ENCODE measurements at regions not wholly inside any gene's neighbourhood (a gene's known extent, or its start where the extent isn't known, plus 50 kb on each side); places are given as distances from the start of the nearest gene placed in this dataset.

DNA sequence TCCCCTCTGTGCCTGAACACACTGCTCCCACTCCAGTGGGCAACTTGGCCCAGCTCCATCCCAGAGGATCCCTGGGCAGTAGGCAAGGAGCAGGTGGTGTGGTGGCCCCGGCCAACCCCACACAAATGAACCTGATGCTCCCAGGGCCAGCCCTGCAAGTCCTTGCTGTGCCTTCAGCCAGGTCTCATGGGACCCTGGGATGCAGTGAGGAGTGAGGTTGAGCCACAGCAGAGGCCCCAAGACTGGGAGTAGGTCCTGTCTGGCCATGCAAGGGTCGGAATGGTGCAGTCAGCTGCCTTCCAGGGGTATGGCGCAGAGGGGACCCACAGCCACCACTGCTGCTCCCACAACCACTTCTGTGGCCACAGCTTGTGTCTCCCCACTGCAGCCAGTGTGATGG, 234.5 kb upstream of the DKK2 start:
- Histone ChIP-seq H2AFZ (no peak overlapping the region), H3K9me2 (replicated peaks; ENCODE audit: insufficient read depth) (no peaks in the 10 kb centered on the region), H3K4me2 (no peak overlapping the region), H3K36me3 (replicated peaks; ENCODE audit: insufficient read depth, low read depth) (no peaks in the 10 kb centered on the region), H3K27ac (no peak overlapping the region), H4K20me1 (ENCODE audit: insufficient read depth, poor library complexity, severe bottlenecking) (no peaks in the 10 kb centered on the region), H3K9me3 (ENCODE audit: low read depth) (no peaks in the 10 kb centered on the region), H3K27me3 (no peaks in the 10 kb centered on the region), H3K4me3 (no peak overlapping the region), H3K79me2 (no peaks in the 10 kb centered on the region), H3K4me1 (ENCODE audit: insufficient read depth) (no peaks in the 10 kb centered on the region)
- TF ChIP-seq EZH2 (IDR thresholded peaks at IDR 0.05; ENCODE audit: borderline replicate concordance) (no peak), EZH2phosphoT487 (IDR thresholded peaks at IDR 0.05; ENCODE audit: low read depth, severe bottlenecking, unreplicated experiment) (no peak)
- TF ChIP-seq, protein P1, sequence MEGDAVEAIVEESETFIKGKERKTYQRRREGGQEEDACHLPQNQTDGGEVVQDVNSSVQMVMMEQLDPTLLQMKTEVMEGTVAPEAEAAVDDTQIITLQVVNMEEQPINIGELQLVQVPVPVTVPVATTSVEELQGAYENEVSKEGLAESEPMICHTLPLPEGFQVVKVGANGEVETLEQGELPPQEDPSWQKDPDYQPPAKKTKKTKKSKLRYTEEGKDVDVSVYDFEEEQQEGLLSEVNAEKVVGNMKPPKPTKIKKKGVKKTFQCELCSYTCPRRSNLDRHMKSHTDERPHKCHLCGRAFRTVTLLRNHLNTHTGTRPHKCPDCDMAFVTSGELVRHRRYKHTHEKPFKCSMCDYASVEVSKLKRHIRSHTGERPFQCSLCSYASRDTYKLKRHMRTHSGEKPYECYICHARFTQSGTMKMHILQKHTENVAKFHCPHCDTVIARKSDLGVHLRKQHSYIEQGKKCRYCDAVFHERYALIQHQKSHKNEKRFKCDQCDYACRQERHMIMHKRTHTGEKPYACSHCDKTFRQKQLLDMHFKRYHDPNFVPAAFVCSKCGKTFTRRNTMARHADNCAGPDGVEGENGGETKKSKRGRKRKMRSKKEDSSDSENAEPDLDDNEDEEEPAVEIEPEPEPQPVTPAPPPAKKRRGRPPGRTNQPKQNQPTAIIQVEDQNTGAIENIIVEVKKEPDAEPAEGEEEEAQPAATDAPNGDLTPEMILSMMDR (IDR thresholded peaks at IDR 0.05; ENCODE audit: poor library complexity), result no peak
- no peak for DNase-seq (ENCODE audit: low spot score)
- 89% methylated on average over 3 of the region's 3 CpGs for WGBS (ENCODE audit: low lambda C conversion rate, missing lambda C conversion rate)

DNA sequence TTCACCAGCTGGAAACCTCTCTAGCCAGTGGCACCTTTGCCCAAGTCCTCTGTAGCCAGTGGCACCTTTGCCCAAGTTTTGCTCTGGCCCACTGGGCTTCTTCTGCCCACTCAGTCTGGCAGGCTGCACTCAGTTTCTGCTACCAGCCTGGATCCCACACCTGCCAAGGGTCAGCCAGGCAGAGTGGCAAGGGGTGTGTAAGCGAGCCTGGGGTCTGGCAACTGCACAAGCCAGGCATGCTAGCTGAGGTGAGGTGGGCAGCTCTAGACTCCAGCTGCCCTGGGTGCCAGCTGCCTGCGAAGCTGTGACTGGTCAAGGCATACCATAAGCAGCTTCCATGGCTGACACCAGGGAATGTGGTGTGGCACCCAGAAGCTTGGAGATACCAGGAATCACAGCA, 233.1 kb upstream of the DKK2 start:
- DNase-seq (ENCODE audit: low spot score), result no peak
- TF ChIP-seq, protein P1 (IDR thresholded peaks at IDR 0.05; ENCODE audit: poor library complexity), result no peak
- no peak for TF ChIP-seq EZH2 (IDR thresholded peaks at IDR 0.05; ENCODE audit: borderline replicate concordance)
- TF ChIP-seq EZH2phosphoT487 (IDR thresholded peaks at IDR 0.05; ENCODE audit: low read depth, severe bottlenecking, unreplicated experiment), result no peak
- no peak overlapping the region for H3K27ac ChIP-seq
- WGBS (ENCODE audit: low lambda C conversion rate, missing lambda C conversion rate), result 92% methylated on average over 2 of the region's 2 CpGs
- no peaks in the 10 kb centered on the region for H3K9me3 ChIP-seq (ENCODE audit: low read depth)
- no peak overlapping the region for H3K4me3 ChIP-seq
- H3K36me3 ChIP-seq (replicated peaks; ENCODE audit: insufficient read depth, low read depth), result no peaks in the 10 kb centered on the region
- no peak overlapping the region for H2AFZ ChIP-seq
- H3K4me1 ChIP-seq (ENCODE audit: insufficient read depth), result no peaks in the 10 kb centered on the region
- no peaks in the 10 kb centered on the region for H3K9me2 ChIP-seq (replicated peaks; ENCODE audit: insufficient read depth)
- H3K27me3 ChIP-seq, result no peaks in the 10 kb centered on the region
- no peak overlapping the region for H3K4me2 ChIP-seq
- no peaks in the 10 kb centered on the region for H3K79me2 ChIP-seq
- H4K20me1 ChIP-seq (ENCODE audit: insufficient read depth, poor library complexity, severe bottlenecking), result no peaks in the 10 kb centered on the region

- DNase-seq (ENCODE audit: low spot score), result no peak
- no peak overlapping the region for H2AFZ ChIP-seq
- TF ChIP-seq, protein P1 (IDR thresholded peaks at IDR 0.05; ENCODE audit: poor library complexity), result no peak
- TF ChIP-seq EZH2 (IDR thresholded peaks at IDR 0.05; ENCODE audit: borderline replicate concordance) (no peak), EZH2phosphoT487 (IDR thresholded peaks at IDR 0.05; ENCODE audit: low read depth, severe bottlenecking, unreplicated experiment) (no peak)
- 86% methylated on average over 6 of the region's 6 CpGs for WGBS (ENCODE audit: low lambda C conversion rate, missing lambda C conversion rate)
- H3K36me3 ChIP-seq (replicated peaks; ENCODE audit: insufficient read depth, low read depth), result no peaks in the 10 kb centered on the region
- H3K27ac ChIP-seq, result no peak overlapping the region
- no peaks in the 10 kb centered on the region for H3K9me2 ChIP-seq (replicated peaks; ENCODE audit: insufficient read depth)
- no peaks in the 10 kb centered on the region for H3K27me3 ChIP-seq
- no peaks in the 10 kb centered on the region for H4K20me1 ChIP-seq (ENCODE audit: insufficient read depth, poor library complexity, severe bottlenecking)
- H3K4me2 ChIP-seq, result no peak overlapping the region
- H3K4me1 ChIP-seq (ENCODE audit: insufficient read depth), result no peaks in the 10 kb centered on the region
- H3K79me2 ChIP-seq, result no peaks in the 10 kb centered on the region
- H3K4me3 ChIP-seq, result no peak overlapping the region
- H3K9me3 ChIP-seq (ENCODE audit: low read depth), result no peaks in the 10 kb centered on the region
Measured at GRCh38 chr4:107265859-107266258, 229.7 kb upstream of the DKK2 start.

All from hepatocyte (in vitro differentiated cells).